H9 (cell line): ENCODE measurements at regions not wholly inside any gene's neighbourhood (a gene's known extent, or its start where the extent isn't known, plus 50 kb on each side); places are given as distances from the start of the nearest gene placed in this dataset.

Experiments
- DNase-seq: peaks from one replicate; pipeline ENCODE4 v3.0.0-alpha.2; 2017
- H2AFZ ChIP-seq: one replicate; pipeline ENCODE4 v1.6.1; 2013; ENCODE audit warnings: mild to moderate bottlenecking, low read length, control low read depth, moderate library complexity
- H2AK5ac ChIP-seq: 2 replicates; pipeline ENCODE4 v1.6.1; 2013; ENCODE audit warnings: low read length, control low read depth, mixed read lengths; ENCODE audit not compliant: insufficient read length
- H2BK120ac ChIP-seq: one replicate; pipeline ENCODE4 v1.6.1; 2013; ENCODE audit warnings: low read depth, mild to moderate bottlenecking, low read length, control low read depth, inconsistent platforms; ENCODE audit not compliant: poor library complexity, severe bottlenecking
- H2BK12ac ChIP-seq: 2 replicates; pipeline ENCODE4 v1.6.1; 2013; ENCODE audit warnings: low read length, control low read depth, mixed read lengths, low read depth; ENCODE audit not compliant: insufficient read length
- H2BK15ac ChIP-seq: 2 replicates; pipeline ENCODE4 v1.6.1; 2013; ENCODE audit warnings: low read depth, low read length, control low read depth
- H2BK20ac ChIP-seq: one replicate; pipeline ENCODE4 v1.6.1; 2013; ENCODE audit warnings: low read depth, mild to moderate bottlenecking, low read length, control low read depth, inconsistent platforms; ENCODE audit not compliant: poor library complexity, severe bottlenecking
- H2BK5ac ChIP-seq: 2 replicates; pipeline ENCODE4 v1.6.1; 2013; ENCODE audit warnings: low read length, control low read depth, mixed read lengths; ENCODE audit not compliant: insufficient read length
- H3K14ac ChIP-seq: 2 replicates; pipeline ENCODE4 v1.6.1; 2013; ENCODE audit warnings: low read length, control low read depth; ENCODE audit not compliant: insufficient read depth
- H3K18ac ChIP-seq: 2 replicates; pipeline ENCODE4 v1.6.1; 2013; ENCODE audit warnings: low read depth, mild to moderate bottlenecking, mixed read lengths, low read length, control low read depth; ENCODE audit not compliant: insufficient read length
- H3K23ac ChIP-seq: 2 replicates; pipeline ENCODE4 v1.6.1; 2013; ENCODE audit warnings: low read length, control low read depth, mixed read lengths, low read depth; ENCODE audit not compliant: insufficient read length
- H3K23me2 ChIP-seq: 2 replicates; pipeline ENCODE4 v1.6.1; 2013; ENCODE audit warnings: low read depth, mild to moderate bottlenecking, mixed read lengths, low read length, control low read depth; ENCODE audit not compliant: insufficient read length, poor library complexity, severe bottlenecking
- H3K27ac ChIP-seq: 2 replicates; pipeline ENCODE4 v1.5.1; 2013; ENCODE audit warnings: low read length, control low read depth, mixed read lengths, low read depth; ENCODE audit not compliant: insufficient read length
- H3K27me3 ChIP-seq: 2 replicates; pipeline ENCODE4 v1.6.1; 2013; ENCODE audit warnings: low read length, control low read depth, inconsistent platforms; ENCODE audit not compliant: insufficient read depth
- H3K4ac ChIP-seq: 2 replicates; pipeline ENCODE4 v1.6.1; 2013; ENCODE audit warnings: low read depth, mild to moderate bottlenecking, control low read depth, inconsistent platforms, low read length, moderate library complexity
- H3K4me1 ChIP-seq: 2 replicates; pipeline ENCODE4 v1.6.1; 2013; ENCODE audit warnings: low read length, control low read depth, inconsistent platforms; ENCODE audit not compliant: insufficient read depth
- H3K4me2 ChIP-seq: 2 replicates; pipeline ENCODE4 v1.6.1; 2013; ENCODE audit warnings: low read length, control low read depth, mixed read lengths; ENCODE audit not compliant: insufficient read length, insufficient read depth
- H3K56ac ChIP-seq: 2 replicates; pipeline ENCODE4 v1.6.1; 2013; ENCODE audit warnings: low read depth, mild to moderate bottlenecking, mixed read lengths, low read length, control low read depth; ENCODE audit not compliant: insufficient read length
- H3K79me1 ChIP-seq: 2 replicates; pipeline ENCODE4 v1.6.1; 2013; ENCODE audit warnings: low read depth, mild to moderate bottlenecking, moderate library complexity, low read length, control low read depth, inconsistent platforms; ENCODE audit not compliant: insufficient read depth, poor library complexity, severe bottlenecking
- H3K79me2 ChIP-seq: 2 replicates; pipeline ENCODE4 v1.6.1; 2013; ENCODE audit warnings: low read length, control low read depth, inconsistent platforms; ENCODE audit not compliant: insufficient read depth
- H3K9ac ChIP-seq: 2 replicates; pipeline ENCODE4 v1.6.1; 2013; ENCODE audit warnings: low read length, control low read depth, mixed read lengths; ENCODE audit not compliant: insufficient read length; ENCODE audit errors: extremely low read depth
- H3K9me3 ChIP-seq: one replicate; pipeline ENCODE4 v1.6.1; 2013; ENCODE audit warnings: low read depth, low read length, inconsistent platforms; ENCODE audit not compliant: control insufficient read depth
- H3T11ph ChIP-seq: one replicate; pipeline ENCODE4 v1.6.1; 2013; ENCODE audit warnings: mild to moderate bottlenecking, low read length, control low read depth, inconsistent platforms
- H4K20me1 ChIP-seq: one replicate; pipeline ENCODE4 v1.6.1; 2013; ENCODE audit not compliant: control insufficient read depth, insufficient read length, insufficient read depth
- H4K5ac ChIP-seq: 2 replicates; pipeline ENCODE4 v1.6.1; 2013; ENCODE audit warnings: low read depth, mild to moderate bottlenecking, mixed read lengths, low read length, control low read depth; ENCODE audit not compliant: insufficient read length
- H4K8ac ChIP-seq: replicated peaks from 2 replicates; pipeline ENCODE4 v1.6.1; 2013; ENCODE audit warnings: low read length, control low read depth, mixed read lengths, low read depth; ENCODE audit not compliant: insufficient read length
- H4K91ac ChIP-seq: 2 replicates; pipeline ENCODE4 v1.6.1; 2013; ENCODE audit warnings: low read depth, mild to moderate bottlenecking, moderate library complexity, mixed read lengths, low read length, control low read depth; ENCODE audit not compliant: insufficient read length
- H3K27ac Mint-ChIP-seq, 3 experiments: 2 replicates in 2 of 3; 3 replicates in 1 of 3; pipeline ENCODE4 v1.8.0; 2020 to 2021; ENCODE audit warnings: mixed read lengths in 3 of 3, mild to moderate bottlenecking in 1 of 3, moderate library complexity in 1 of 3
- H3K27me3 Mint-ChIP-seq: 2 replicates; pipeline ENCODE4 v1.8.0; 2021; ENCODE audit warnings: low read depth, mild to moderate bottlenecking, moderate library complexity, mixed read lengths
- H3K36me3 Mint-ChIP-seq, 3 experiments: 2 replicates in 2 of 3; 3 replicates in 1 of 3; pipeline ENCODE4 v1.8.0; 2020 to 2021; ENCODE audit warnings: low read depth in 3 of 3, mixed read lengths in 3 of 3; ENCODE audit not compliant: insufficient read depth in 1 of 3
- H3K4me1 Mint-ChIP-seq, 2 experiments: 2 replicates each; pipeline ENCODE4 v1.8.0; 2020; ENCODE audit warnings: mixed read lengths in 2 of 2
- H3K4me3 Mint-ChIP-seq, 2 experiments: 2 replicates in 1 of 2; 3 replicates in 1 of 2; pipeline ENCODE4 v1.8.0; 2020 to 2021; ENCODE audit warnings: mild to moderate bottlenecking in 2 of 2, mixed read lengths in 2 of 2, moderate library complexity in 1 of 2
- H3K9me3 Mint-ChIP-seq, 2 experiments: 2 replicates in 1 of 2; 3 replicates in 1 of 2; pipeline ENCODE4 v1.8.0; 2020; ENCODE audit warnings: mild to moderate bottlenecking in 2 of 2, mixed read lengths in 2 of 2, moderate library complexity in 1 of 2
- CTCF ChIP-seq: fragments of 200-600 bp; sonication (generic); conservative IDR thresholded peaks from 3 replicates; pipeline ENCODE4 v1.8.0; 2021; ENCODE audit warnings: antibody characterized with exemption, mild to moderate bottlenecking
- WGBS: extraction: QIAGEN DNeasy Blood & Tissue Kit; methylation state at CpG from one replicate; pipeline ENCODE4 v1.1.7; 2013; ENCODE audit warnings: missing lambda C conversion rate, low lambda C conversion rate, mixed read lengths; ENCODE audit not compliant: insufficient read length; ENCODE audit errors: extremely low coverage; 5-methylcytosine and 5-hydroxymethylcytosine counted together

- no peak overlapping the region for H3K4me3 Mint-ChIP-seq
- no CpG with 5 or more reads among the region's 9 CpGs for WGBS
- DNase-seq, result no peak
Measured at GRCh38 chr16:73171901-73172240, 123.9 kb upstream of the ZFHX3 start.

More at GRCh38 chr16:73171901-73172240, 123.9 kb upstream of the ZFHX3 start:
- Mint-ChIP-seq H3K36me3 (no peaks in the 10 kb centered on the region), H3K27ac (no peak overlapping the region), H3K4me1 (peaks cover 30 to 43% of the 10 kb centered on the region in 2 experiments), H3K9me3 (no peaks in the 10 kb centered on the region; a peak in 1 of 5 replicates), H3K27me3 (peaks cover 32% of the 10 kb centered on the region)
- Histone ChIP-seq H2AK5ac (no peak overlapping the region), H3K9ac (no peak overlapping the region), H3K23ac (no peak overlapping the region), H3K23me2 (no peaks in the 10 kb centered on the region), H3K27me3 (no peaks in the 10 kb centered on the region), H4K91ac (no peak overlapping the region), H3K4me1 (peaks cover 4% of the 10 kb centered on the region; the same call in 1 of the 2 replicates), H2BK15ac (no peak overlapping the region), H3K14ac (no peak overlapping the region), H4K8ac (no peak overlapping the region), H2BK20ac (no peak overlapping the region), H3K79me2 (no peaks in the 10 kb centered on the region), H2BK120ac (no peak overlapping the region), H3T11ph (no peak overlapping the region), H2BK12ac (no peak overlapping the region), H3K9me3 (no peaks in the 10 kb centered on the region), H2AFZ (no peak overlapping the region), H4K20me1 (no peaks in the 10 kb centered on the region), H3K79me1 (no peaks in the 10 kb centered on the region), H3K27ac (no peak overlapping the region), H3K4me2 (no peak overlapping the region), H2BK5ac (no peak overlapping the region), H3K4ac (no peak overlapping the region), H3K18ac (no peak overlapping the region), H4K5ac (no peak overlapping the region), H3K56ac (no peak overlapping the region)
- TF ChIP-seq CTCF, result no peak
